Spleen (tissue), 7 donors: ENCODE measurements at regions not wholly inside any gene's neighbourhood (a gene's known extent, or its start where the extent isn't known, plus 50 kb on each side); places are given as distances from the start of the nearest gene placed in this dataset.

Experiments
- POLR2A ChIP-seq, 3 donors: fragments of 450-650 bp; IDR thresholded peaks; one replicate each; pipeline ENCODE4 v1.5.1; 2017; ENCODE audit warnings: antibody characterized with exemption in 3 of 3, mild to moderate bottlenecking in 1 of 3
- POLR2AphosphoS5 ChIP-seq, 3 donors: sonication (generic); formaldehyde crosslinking; IDR thresholded peaks; one replicate each; pipeline ENCODE4 v1.5.1; 2017; ENCODE audit warnings: antibody characterized with exemption in 3 of 3
- TF ChIP-seq, protein P1 (sequence below), 11 experiments: fragments of 200-600 bp in 7 of 11; fragments of 450-650 bp in 4 of 11; sonication (generic) in 4 of 11; IDR thresholded peaks in 8 of 11; conservative IDR thresholded peaks in 3 of 11; 1 replicate in 7 of 11; 2 replicates in 4 of 11; pipeline versions ENCODE4 v1.4.0 to v1.8.0; 2016 to 2021; ENCODE audit warnings: antibody characterized with exemption in 11 of 11, inconsistent platforms in 4 of 11, mild to moderate bottlenecking in 1 of 11
- donor health status: DM: no; HTN: no; CAD: no; lungs with moderate emphysema.
- donor health status: DM: no; HTN: no; CAD: no.
- donor health status: DM: no; HTN: no; CAD: no.

DNA sequence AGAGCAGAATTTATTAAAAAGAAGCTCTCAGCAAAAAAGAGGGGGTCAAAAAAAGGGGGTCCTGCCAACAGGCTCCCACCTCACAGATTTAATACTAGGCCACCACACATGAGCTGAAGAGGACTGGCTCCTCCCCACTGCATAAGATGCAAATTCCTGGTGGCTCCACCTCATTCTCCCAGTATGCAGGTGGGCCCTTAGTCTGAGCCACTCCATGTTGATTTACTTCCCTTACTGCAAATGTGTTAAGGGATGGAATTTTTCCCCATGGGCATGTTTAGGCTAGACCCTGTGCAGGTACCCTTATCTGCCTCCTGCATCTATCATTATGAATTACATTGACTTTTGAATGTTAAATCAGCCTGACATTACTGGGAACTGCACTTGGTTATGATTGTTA, 82.9 kb downstream of the ISOC1 start:
- TF ChIP-seq POLR2A (IDR thresholded peaks at IDR 0.05) (no peak), POLR2AphosphoS5 (IDR thresholded peaks at IDR 0.05) (no peak)
- TF ChIP-seq, protein P1, sequence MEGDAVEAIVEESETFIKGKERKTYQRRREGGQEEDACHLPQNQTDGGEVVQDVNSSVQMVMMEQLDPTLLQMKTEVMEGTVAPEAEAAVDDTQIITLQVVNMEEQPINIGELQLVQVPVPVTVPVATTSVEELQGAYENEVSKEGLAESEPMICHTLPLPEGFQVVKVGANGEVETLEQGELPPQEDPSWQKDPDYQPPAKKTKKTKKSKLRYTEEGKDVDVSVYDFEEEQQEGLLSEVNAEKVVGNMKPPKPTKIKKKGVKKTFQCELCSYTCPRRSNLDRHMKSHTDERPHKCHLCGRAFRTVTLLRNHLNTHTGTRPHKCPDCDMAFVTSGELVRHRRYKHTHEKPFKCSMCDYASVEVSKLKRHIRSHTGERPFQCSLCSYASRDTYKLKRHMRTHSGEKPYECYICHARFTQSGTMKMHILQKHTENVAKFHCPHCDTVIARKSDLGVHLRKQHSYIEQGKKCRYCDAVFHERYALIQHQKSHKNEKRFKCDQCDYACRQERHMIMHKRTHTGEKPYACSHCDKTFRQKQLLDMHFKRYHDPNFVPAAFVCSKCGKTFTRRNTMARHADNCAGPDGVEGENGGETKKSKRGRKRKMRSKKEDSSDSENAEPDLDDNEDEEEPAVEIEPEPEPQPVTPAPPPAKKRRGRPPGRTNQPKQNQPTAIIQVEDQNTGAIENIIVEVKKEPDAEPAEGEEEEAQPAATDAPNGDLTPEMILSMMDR (IDR thresholded peaks at IDR 0.05 in 8 of 11, conservative IDR thresholded peaks at IDR 0.05 in 3 of 11) = no peak
